Heart left ventricle (tissue), 13 donors: ENCODE measurements at regions not wholly inside any gene's neighbourhood (a gene's known extent, or its start where the extent isn't known, plus 50 kb on each side); places are given as distances from the start of the nearest gene placed in this dataset.

ENCODE experiments used
- POLR2A ChIP-seq, 2 donors: fragments of 450-650 bp; IDR thresholded peaks; one replicate each; pipeline ENCODE4 v1.6.1; 2017; ENCODE audit warnings: antibody characterized with exemption in 2 of 2, mild to moderate bottlenecking in 2 of 2, moderate library complexity in 2 of 2
- TF ChIP-seq, protein P1 (sequence below), 12 donors: fragments of 200-600 bp; sonication (generic) in 4 of 12; IDR thresholded peaks; one replicate each; pipeline versions ENCODE4 v1.5.0 to v1.8.0; 2018 to 2022; ENCODE audit warnings: antibody characterized with exemption in 12 of 12, mild to moderate bottlenecking in 5 of 12
- donor health status: ischemic (EF 13 %, LVEDD 7.1; RV severe dilation, severe dysfunction).
- donor health status: DM: no; HTN: yes; CAD: no.
- donor health status: DM: no; HTN: no; CAD: no.
- donor health status: ischemic (EF 25% LVEDD 6.9; RV normal size, moderate dysfunction).
- donor health status: ischemic (EF 25% LVEDD 5.7; RV mildly dilated, moderate dysfunction).
- donor health status: ischemic (EF 35%, LVEDD 5.7; RV mildly dilated, moderate dysfunction).
- donor health status: nonischemic (EF 11% LVEDD 7.7; RV severe dilation, severe dysfunction).
- donor health status: DM: yes; HTN: yes; CAD: no.
- donor health status: PGD.
- donor health status: ischemic (EF 29% LVEDD 5.4; RV normal size, mild dysfunction).
- donor health status: nonischemic (EF 23%, LVEDD 6.1; RV moderate dilation, normal function).

GRCh38 chr5:153429761-153430380 is 60.6 kb upstream of the GRIA1 start:
- TF ChIP-seq, protein P1, sequence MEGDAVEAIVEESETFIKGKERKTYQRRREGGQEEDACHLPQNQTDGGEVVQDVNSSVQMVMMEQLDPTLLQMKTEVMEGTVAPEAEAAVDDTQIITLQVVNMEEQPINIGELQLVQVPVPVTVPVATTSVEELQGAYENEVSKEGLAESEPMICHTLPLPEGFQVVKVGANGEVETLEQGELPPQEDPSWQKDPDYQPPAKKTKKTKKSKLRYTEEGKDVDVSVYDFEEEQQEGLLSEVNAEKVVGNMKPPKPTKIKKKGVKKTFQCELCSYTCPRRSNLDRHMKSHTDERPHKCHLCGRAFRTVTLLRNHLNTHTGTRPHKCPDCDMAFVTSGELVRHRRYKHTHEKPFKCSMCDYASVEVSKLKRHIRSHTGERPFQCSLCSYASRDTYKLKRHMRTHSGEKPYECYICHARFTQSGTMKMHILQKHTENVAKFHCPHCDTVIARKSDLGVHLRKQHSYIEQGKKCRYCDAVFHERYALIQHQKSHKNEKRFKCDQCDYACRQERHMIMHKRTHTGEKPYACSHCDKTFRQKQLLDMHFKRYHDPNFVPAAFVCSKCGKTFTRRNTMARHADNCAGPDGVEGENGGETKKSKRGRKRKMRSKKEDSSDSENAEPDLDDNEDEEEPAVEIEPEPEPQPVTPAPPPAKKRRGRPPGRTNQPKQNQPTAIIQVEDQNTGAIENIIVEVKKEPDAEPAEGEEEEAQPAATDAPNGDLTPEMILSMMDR (IDR thresholded peaks at IDR 0.05): no peak
- TF ChIP-seq POLR2A (IDR thresholded peaks at IDR 0.05): no peak
